HG03159 (cell line): ENCODE measurements at regions not wholly inside any gene's neighbourhood (a gene's known extent, or its start where the extent isn't known, plus 50 kb on each side); places are given as distances from the start of the nearest gene placed in this dataset.

Experiments
- ATAC-seq: cut with Tn5 transposase; IDR thresholded peaks from one replicate; pipeline ENCODE4 v1.9.1; 2021; ENCODE audit warnings: mild to moderate bottlenecking, moderate library complexity; ENCODE audit not compliant: unreplicated experiment

- no peak for ATAC-seq
Observed at GRCh38 chr6:93575495-93576267, 156.3 kb upstream of the EPHA7 start.

- no peak for ATAC-seq
Observed at GRCh38 chr6:93574299-93574698, 154.9 kb upstream of the EPHA7 start.

DNA sequence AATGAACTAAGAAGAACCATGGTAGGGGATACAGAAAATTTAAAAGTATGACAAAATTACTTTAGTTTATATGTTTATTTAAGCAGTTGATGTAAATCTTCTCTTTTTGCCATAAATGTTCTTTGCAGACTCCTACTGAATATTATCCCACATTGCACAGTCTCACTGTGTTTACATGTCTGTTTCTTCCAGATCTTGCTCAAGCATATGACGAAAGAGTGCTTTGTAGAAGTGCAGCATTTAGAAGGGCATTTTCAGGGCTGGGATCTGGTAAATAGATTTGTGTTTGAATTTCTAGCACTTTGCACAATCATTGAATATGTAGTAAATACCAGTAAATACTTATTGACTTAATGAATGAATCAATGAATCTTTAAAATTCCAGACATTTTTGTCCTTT is 152.0 kb upstream of the EPHA7 start:
- no peak for ATAC-seq

DNA sequence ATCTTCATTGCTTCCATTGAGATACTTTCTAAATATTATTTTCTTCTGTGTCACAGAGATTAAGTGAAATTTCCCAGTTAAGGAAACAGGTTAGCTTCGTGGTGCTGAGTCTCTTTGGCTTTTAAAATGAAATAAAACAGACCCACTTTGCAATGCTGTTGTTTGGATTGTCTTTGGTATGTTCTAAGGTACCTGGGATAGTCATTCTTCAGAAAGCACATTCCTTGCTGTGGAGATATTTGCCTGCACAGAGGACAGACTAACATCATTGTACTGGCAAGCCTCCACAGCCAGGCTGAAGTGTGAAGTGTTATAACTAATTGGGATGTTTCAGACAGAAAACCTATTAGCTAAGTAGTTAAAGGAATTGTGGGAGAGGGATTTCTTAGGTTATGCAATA is 148.8 kb upstream of the EPHA7 start:
- ATAC-seq: no peak

GRCh38 chr6:93567164-93567563 is 147.8 kb upstream of the EPHA7 start:
- no peak for ATAC-seq

- ATAC-seq: no peak
Observed at GRCh38 chr6:93566285-93566684, 146.9 kb upstream of the EPHA7 start.

GRCh38 chr6:93562582-93562981 is 143.2 kb upstream of the EPHA7 start:
- ATAC-seq: no peak

- no peak for ATAC-seq
Observed at GRCh38 chr6:93555292-93555691, 135.9 kb upstream of the EPHA7 start.

GRCh38 chr6:93554018-93554417 is 134.7 kb upstream of the EPHA7 start:
- ATAC-seq: no peak

DNA sequence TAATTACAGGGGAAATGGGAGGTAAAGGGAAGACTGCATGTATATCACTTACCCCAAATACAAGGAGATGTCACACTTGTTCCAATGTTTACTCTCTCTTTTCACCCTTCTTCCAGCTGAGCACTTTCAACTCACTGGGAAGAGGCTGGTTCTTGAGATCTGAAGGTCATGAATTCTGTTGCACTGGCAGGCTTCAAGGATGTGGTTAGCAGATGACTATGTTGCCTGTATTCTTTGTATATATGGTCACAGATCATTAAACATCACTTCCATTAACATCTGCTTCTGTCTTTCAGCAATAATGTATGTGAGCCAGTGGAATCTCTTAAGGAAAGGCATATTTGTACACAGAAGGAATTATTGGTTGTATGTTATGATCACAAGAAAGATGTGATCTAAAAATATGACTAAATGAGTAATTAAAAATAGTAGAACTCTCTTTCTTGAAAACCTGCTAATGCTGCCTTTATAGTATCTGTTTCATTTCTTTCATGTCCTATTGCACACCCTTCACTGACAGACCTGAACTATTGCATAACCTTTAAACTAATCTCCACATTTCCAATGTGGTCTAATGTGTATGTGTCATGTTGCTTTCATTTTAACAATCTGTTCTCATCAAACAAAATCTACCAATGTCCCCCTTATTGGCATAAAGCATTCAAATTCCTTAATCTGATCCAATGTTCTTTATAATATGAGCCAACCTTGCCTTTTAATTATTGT is 131.4 kb upstream of the EPHA7 start:
- ATAC-seq: no peak

DNA sequence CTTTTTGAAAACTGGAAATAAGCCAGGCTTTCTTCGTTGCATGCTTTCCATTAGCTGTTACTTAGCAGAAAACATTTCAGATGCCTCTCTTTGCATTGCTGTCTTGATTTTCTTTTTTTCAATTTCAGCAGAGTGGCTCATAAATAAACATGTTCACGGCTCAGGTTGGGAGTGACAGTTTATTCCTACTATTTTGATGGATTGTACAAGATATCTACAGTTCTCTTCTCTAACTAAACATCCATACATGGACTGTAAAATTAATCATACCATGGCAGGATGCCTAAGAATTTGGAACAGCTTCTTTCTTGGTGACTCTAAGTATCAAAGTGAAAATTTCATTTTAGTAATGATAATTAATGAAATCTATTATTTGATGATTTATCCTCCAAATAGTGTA is 130.5 kb upstream of the EPHA7 start:
- ATAC-seq: no peak

DNA sequence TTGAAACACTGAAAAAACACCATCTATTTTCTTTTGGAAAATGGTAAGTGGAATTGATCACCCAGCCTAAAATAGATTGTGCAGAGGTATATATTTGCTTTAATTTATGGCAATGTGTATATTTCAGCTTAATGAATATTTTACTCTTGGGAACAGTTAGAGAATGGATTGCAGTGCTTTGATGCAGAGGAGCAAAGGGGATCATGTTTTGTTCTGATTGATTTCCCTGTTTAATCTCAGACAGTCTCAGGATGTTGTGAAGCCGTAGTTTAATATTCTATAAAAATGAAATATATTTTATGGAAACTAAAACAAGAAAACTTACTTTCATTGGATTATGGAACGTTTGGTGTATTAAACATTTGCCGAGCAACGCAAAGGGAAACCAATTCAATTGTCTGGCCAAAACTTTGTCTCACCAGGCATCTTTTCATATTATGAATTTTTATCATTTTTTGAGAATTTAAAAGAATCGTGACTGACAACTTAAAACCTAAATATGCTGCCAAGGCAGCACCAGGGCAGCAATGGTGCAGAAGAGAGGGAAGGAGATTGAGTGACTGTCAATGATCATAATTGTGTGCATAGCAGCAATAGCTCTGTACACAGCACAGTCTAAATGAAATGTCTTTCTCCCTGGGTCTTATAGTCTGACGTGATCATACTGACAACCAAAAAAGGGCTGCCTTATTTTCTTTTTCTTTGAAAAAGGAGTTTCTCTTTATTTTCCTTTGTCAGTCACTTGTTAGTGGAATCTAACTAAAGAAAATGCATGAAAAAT is 105.5 kb upstream of the EPHA7 start:
- ATAC-seq: no peak

DNA sequence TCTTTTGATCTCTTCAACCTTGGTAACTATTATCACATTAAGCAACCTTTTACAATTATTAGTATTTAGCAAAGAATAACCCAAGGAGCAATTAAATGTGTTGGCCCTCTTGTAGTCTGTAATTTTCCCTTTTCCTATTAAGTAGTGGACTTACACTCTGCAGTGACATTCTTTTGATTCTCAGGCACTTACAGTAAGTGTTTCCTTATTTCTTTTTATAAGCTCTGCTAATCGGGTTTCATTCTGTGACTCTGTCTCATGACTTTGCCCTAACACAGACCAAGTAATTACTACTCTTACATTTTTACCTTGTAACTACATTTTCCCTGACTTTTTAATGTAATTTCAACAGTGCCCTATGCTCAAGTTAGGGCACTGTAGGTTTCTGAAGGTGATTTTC is 104.0 kb upstream of the EPHA7 start:
- no peak for ATAC-seq

DNA sequence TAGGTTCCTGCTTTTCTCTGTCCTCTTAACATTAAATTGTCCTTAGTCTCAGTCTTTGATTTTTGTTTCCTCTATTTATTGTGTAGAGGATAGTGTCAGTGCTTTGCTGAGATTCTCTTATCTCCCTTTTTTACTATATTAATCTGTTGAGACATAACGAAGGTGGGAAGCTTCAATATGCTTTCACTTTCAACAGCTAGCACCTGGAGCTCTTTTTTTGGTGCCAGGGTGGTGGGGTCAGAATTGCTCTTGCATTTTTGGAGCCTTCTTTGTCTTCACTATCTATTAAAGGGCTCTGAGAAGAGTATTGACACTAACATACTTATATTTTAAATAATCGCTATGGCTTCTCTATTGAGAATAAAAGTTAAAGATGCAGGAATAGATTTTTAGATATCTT is 97.1 kb upstream of the EPHA7 start:
- no peak for ATAC-seq

DNA sequence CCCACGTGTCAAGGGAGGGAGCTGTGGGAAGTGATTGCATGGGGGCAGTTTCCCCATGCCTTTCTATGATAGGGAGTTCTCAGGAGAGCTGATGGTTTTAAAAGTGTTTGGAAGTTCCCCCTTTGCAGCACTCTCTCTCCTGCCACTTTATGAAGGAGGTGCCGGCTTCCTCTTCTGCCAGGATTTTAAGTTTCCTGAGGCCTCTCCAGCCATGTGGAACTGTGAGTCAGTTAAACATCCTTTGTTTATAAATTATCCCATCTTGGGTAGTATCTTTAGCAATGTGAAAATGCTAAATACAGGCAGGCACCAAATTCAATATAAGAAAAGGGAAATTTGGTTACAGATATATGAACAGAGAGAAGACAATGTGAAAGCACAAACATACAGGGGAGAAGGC is 96.4 kb upstream of the EPHA7 start:
- ATAC-seq: no peak

DNA sequence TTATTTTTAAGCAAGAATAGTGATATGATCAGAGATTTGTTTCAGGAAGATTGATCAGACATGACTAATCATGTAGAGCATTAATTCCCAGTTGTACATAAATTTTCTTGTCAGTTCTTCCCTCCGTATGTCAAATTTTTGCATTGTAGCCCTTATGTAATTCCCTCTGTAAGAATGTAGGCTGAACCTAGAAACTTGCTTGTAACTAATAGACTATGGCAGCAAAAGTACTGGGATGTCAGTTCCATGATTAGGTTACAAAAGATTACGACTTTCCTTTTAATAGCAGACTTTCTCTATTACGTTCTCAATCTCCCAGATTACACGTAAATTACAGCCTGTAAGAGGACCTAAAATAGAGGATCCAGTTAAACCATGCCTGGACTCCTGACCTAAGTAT is 79.4 kb upstream of the EPHA7 start:
- ATAC-seq: no peak

- no peak for ATAC-seq
Observed at GRCh38 chr6:93496548-93496947, 77.2 kb upstream of the EPHA7 start.

DNA sequence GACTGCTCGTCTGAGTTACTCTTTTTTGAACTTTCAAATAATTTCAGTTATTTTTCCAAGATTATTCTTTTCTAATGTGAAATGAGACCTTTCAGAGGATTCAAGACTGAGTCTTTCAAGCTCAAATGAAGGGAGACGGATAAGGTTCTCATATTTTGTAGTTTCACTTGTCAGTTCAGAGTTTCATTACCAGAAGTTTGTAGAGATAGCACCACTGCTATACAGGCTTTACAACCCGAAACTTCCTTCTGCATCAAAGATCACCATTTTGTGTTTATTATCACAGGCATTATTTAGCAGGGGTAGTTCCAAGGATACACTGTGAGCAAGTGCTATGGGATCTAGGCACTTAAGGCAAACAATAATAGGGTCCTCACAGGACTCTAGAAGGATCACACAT is 74.7 kb upstream of the EPHA7 start:
- no peak for ATAC-seq

- ATAC-seq: no peak
Observed at GRCh38 chr6:93474733-93475179, 55.4 kb upstream of the EPHA7 start.

DNA sequence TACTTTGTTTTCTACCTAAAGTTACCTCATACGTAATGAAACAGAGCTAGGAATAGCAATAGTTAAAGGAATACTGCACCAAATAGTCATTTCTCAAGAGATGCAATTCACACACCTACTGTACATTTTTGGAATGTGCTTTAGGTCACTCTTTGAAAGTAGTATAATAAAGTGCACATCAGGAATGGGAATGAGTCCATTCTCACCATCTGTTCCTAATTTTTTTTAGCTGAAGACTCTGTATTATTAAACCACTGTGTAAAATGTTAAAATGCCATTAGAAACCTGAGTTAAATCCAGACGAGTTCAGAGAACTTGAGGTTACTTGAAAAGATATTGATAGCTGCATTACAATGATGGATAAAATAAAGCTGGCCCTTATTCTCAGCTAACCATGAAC is 51.9 kb upstream of the EPHA7 start:
- ATAC-seq: no peak
